ENCODE measurements at regions not wholly inside any gene's neighbourhood (a gene's known extent, or its start where the extent isn't known, plus 50 kb on each side); places are given as distances from the start of the nearest gene placed in this dataset.

GRCh38 chr14:28412077-28412476 is 354.5 kb upstream of the FOXG1 start:
- Histone ChIP-seq H3K27ac (ENCODE audit: low read depth in 1 of 2, low read length in 1 of 2) (no peak overlapping the region), H3K4me1 (ENCODE audit: control insufficient read depth in 5 of 5, insufficient read depth in 5 of 5, low read length in 5 of 5) (no peaks in the 10 kb centered on the region), H3K9ac (ENCODE audit: insufficient read depth in 1 of 2, low read length in 2 of 2) (no peak overlapping the region), H3K36me3 (ENCODE audit: control insufficient read depth in 4 of 4, insufficient read depth in 4 of 4, low read length in 4 of 4) (no peaks in the 10 kb centered on the region), H3K27me3 (ENCODE audit: control insufficient read depth in 3 of 3, insufficient read depth in 3 of 3, low read length in 2 of 3) (no peaks in the 10 kb centered on the region), H3K9me3 (ENCODE audit: control insufficient read depth in 4 of 4, insufficient read depth in 3 of 4, low read length in 3 of 4) (peaks cover 0 to 2% (median 0%) of the 10 kb centered on the region in 4 donors), H3K4me3 (no peak overlapping the region)
- 76 to 83% methylated on average over 3 of the region's 3 CpGs for WGBS, 2 donors
- DNase-seq, result no peak
- ATAC-seq (ENCODE audit: insufficient read depth, low FRiP score), result no peak
- TF ChIP-seq, protein P1, sequence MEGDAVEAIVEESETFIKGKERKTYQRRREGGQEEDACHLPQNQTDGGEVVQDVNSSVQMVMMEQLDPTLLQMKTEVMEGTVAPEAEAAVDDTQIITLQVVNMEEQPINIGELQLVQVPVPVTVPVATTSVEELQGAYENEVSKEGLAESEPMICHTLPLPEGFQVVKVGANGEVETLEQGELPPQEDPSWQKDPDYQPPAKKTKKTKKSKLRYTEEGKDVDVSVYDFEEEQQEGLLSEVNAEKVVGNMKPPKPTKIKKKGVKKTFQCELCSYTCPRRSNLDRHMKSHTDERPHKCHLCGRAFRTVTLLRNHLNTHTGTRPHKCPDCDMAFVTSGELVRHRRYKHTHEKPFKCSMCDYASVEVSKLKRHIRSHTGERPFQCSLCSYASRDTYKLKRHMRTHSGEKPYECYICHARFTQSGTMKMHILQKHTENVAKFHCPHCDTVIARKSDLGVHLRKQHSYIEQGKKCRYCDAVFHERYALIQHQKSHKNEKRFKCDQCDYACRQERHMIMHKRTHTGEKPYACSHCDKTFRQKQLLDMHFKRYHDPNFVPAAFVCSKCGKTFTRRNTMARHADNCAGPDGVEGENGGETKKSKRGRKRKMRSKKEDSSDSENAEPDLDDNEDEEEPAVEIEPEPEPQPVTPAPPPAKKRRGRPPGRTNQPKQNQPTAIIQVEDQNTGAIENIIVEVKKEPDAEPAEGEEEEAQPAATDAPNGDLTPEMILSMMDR (IDR thresholded peaks at IDR 0.05; ENCODE audit: control extremely low read depth, extremely low read depth), result no peak

DNA sequence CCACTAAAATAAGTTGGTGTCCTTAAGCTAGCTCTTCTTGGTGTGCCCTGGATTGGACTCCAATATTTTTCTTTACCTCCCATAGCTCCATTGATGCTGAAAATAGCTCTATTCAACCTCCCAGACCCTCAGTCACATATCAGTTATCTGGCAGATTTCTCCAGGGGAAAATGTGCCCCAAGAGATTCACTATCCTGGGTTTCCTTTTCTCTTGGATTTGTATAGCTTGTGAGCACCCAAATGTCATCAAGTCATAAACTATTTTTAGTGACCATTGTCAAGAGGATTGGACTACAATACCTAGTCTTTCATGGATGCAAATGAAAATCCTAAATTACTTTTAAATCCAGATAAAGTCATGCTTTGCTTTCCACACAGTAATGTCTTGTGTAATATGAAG is 339.6 kb upstream of the FOXG1 start:
- H3K4me1 ChIP-seq (ENCODE audit: control insufficient read depth in 5 of 5, insufficient read depth in 5 of 5, low read length in 5 of 5), result no peaks in the 10 kb centered on the region
- DNase-seq (no peak), ATAC-seq (ENCODE audit: insufficient read depth, low FRiP score) (no peak)
- H3K4me3 ChIP-seq, result no peak overlapping the region
- peaks cover 0 to 5% (median 0%) of the 10 kb centered on the region in 4 donors for H3K9me3 ChIP-seq (ENCODE audit: control insufficient read depth in 4 of 4, insufficient read depth in 3 of 4, low read length in 3 of 4)
- H3K9ac ChIP-seq (ENCODE audit: insufficient read depth in 1 of 2, low read length in 2 of 2), result no peak overlapping the region
- H3K27ac ChIP-seq (ENCODE audit: low read depth in 1 of 2, low read length in 1 of 2), result no peak overlapping the region
- H3K36me3 ChIP-seq (ENCODE audit: control insufficient read depth in 4 of 4, insufficient read depth in 4 of 4, low read length in 4 of 4), result no peaks in the 10 kb centered on the region
- no peaks in the 10 kb centered on the region for H3K27me3 ChIP-seq (ENCODE audit: control insufficient read depth in 3 of 3, insufficient read depth in 3 of 3, low read length in 2 of 3)
- TF ChIP-seq, protein P1 (IDR thresholded peaks at IDR 0.05; ENCODE audit: control extremely low read depth, extremely low read depth), result no peak

- TF ChIP-seq, protein P1 (IDR thresholded peaks at IDR 0.05; ENCODE audit: control extremely low read depth, extremely low read depth), result no peak
- WGBS, 2 donors, result 69 to 88% methylated on average over 2 of the region's 2 CpGs
- Histone ChIP-seq H3K27ac (ENCODE audit: low read depth in 1 of 2, low read length in 1 of 2) (no peak overlapping the region), H3K4me1 (ENCODE audit: control insufficient read depth in 5 of 5, insufficient read depth in 5 of 5, low read length in 5 of 5) (no peaks in the 10 kb centered on the region), H3K36me3 (ENCODE audit: control insufficient read depth in 4 of 4, insufficient read depth in 4 of 4, low read length in 4 of 4) (no peaks in the 10 kb centered on the region), H3K9me3 (ENCODE audit: control insufficient read depth in 4 of 4, insufficient read depth in 3 of 4, low read length in 3 of 4) (no peaks in the 10 kb centered on the region), H3K27me3 (ENCODE audit: control insufficient read depth in 3 of 3, insufficient read depth in 3 of 3, low read length in 2 of 3) (no peaks in the 10 kb centered on the region), H3K9ac (ENCODE audit: insufficient read depth in 1 of 2, low read length in 2 of 2) (no peak overlapping the region), H3K4me3 (no peak overlapping the region)
- no peak for ATAC-seq (ENCODE audit: insufficient read depth, low FRiP score)
- no peak for DNase-seq
These were observed 329.8 kb upstream of the FOXG1 start for GRCh38 chr14:28436821-28437220.

DNA sequence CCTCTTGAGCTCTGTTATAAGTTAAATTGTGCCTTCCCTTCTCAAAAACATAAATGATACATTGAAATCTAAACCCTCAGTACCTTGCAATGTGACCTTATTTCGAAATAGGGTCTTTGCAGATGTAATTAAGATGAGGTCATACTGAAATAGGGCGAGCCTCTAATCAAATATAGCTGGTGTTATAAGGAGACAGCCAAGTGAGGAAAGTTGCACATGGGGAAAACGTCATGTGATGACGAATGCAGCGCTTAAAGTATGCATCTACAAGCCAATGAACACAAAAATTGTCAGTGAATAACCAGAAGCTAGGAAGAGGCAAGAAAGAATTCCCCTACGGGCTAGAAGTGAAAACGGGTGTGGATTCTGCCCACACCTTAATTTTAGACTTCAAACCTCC is 305.2 kb upstream of the FOXG1 start:
- 71 to 75% methylated on average over 7 of the region's 7 CpGs for WGBS, 2 donors
- Histone ChIP-seq H3K27me3 (ENCODE audit: control insufficient read depth in 3 of 3, insufficient read depth in 3 of 3, low read length in 2 of 3) (no peaks in the 10 kb centered on the region), H3K4me1 (ENCODE audit: control insufficient read depth in 5 of 5, insufficient read depth in 5 of 5, low read length in 5 of 5) (no peaks in the 10 kb centered on the region), H3K36me3 (ENCODE audit: control insufficient read depth in 4 of 4, insufficient read depth in 4 of 4, low read length in 4 of 4) (no peaks in the 10 kb centered on the region), H3K4me3 (no peak overlapping the region), H3K27ac (ENCODE audit: low read depth in 1 of 2, low read length in 1 of 2) (no peak overlapping the region), H3K9me3 (ENCODE audit: control insufficient read depth in 4 of 4, insufficient read depth in 3 of 4, low read length in 3 of 4) (peaks cover 0 to 3% (median 0%) of the 10 kb centered on the region in 4 donors), H3K9ac (ENCODE audit: insufficient read depth in 1 of 2, low read length in 2 of 2) (no peak overlapping the region)
- TF ChIP-seq, protein P1 (IDR thresholded peaks at IDR 0.05; ENCODE audit: control extremely low read depth, extremely low read depth), result no peak
- ATAC-seq (ENCODE audit: insufficient read depth, low FRiP score) (no peak), DNase-seq (no peak)

Data from lung (tissue), 11 donors.